GM12891 (cell line): ENCODE measurements at regions not wholly inside any gene's neighbourhood (a gene's known extent, or its start where the extent isn't known, plus 50 kb on each side); places are given as distances from the start of the nearest gene placed in this dataset.

Experiments used
- POLR2A ChIP-seq: IDR thresholded peaks from 2 replicates; pipeline ENCODE4 v1.6.1; 2011; ENCODE audit warnings: low read depth, low read length, control low read depth
- POLR2AphosphoS5 ChIP-seq: IDR thresholded peaks from 2 replicates; pipeline ENCODE4 v1.6.1; 2011; ENCODE audit warnings: low read depth, low read length, control low read depth
- TAF1 ChIP-seq: IDR thresholded peaks from 2 replicates; pipeline ENCODE4 v1.6.1; 2011; ENCODE audit warnings: low read depth, low read length, control low read depth

DNA sequence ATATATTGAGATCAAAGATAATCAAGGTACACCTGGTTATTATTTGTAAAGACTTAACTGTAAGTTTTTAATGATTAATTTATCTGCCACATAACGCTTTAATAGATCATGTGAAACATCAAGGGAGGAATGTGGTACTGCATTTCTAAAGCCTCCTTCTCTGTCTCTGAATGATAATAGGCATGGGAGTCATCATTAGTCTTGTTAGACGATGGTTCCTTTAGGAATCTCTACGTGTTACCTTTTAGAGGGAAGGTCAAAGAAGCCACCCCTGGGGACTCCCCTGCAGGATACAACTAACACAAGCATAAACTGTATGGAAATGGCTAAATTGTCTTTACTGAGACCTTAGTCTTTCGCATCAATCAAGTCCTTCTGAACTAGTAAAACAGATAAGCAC, 173.6 kb upstream of the MCHR2 start:
- TF ChIP-seq POLR2AphosphoS5 = no peak
- no peak for TF ChIP-seq POLR2A
- no peak for TF ChIP-seq TAF1
